Fibroblast of skin of scalp (primary cell): ENCODE measurements at regions not wholly inside any gene's neighbourhood (a gene's known extent, or its start where the extent isn't known, plus 50 kb on each side); places are given as distances from the start of the nearest gene placed in this dataset.

Experiments
- DNase-seq: peaks from one replicate; pipeline ENCODE4 v3.0.0-alpha.2; 2013

DNA sequence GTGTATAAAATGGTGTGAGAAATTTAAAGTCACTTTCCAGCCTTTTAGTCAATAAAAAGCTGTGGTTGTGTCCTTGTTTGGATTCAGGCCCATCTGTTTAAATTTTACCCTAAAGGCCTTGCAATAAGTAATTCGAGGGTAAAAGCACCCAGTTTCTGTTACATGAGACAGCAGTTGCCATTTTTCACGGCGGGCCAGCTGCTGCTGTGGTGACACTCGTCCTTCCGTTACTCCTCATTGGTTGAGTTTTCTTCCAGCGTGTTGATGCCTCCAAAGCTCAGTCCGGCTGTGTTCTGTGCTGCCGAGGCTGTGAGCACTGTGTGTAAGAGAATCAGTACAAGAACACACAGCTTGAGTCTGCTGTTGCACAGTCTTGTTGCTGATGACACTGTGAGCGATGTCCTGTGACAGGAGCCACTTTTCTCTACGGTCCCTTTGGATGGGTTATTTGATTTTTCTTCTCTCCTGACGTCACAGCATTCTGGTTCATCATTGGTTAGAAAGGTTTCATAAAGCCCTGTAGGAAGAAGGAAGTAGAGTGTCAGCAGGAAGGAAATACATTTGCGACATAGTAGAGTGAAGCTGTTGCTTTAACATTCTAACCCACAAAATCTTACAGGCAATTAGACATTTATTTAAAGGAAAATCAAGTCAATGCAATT, 602.5 kb upstream of the ARGLU1 start:
- DNase-seq: no peak

DNA sequence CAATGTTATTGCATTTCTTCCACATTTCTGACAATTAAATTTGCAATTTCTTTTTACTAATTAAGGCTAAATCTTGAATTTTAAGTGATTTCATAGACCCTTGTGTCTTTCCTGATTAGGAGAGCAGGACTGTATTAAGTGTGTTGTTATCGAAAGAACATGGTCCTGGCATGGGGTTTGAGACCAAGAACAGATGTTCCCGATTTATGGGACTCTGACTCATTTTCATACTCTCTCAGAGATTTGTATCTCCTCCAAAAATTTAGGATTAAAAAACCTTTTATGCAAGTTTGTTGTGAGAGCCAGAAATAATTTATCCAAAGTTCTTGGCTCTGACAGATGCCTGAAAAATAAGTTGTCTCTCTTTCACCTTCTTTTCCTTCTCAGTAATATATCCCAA, 589.3 kb upstream of the ARGLU1 start:
- peak; percentile 38 for DNase-seq

DNA sequence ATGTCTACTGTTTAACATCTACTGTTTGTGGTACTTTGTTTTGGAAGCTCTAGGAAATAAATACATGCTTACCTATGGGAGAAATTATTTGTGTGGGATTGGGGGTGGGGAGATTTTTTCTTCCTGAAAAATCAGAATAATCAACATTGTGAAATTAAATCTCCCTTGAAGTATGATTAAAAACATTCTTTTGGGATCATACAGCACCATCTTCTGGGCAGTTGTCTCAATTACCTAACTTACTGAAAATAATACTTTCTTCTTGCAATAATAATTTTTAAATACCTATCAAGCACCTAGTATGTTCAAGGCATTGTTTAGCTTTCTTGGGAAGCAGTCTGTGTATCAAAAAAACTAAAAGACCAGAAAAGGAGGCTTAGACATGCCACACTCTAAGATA, 576.5 kb upstream of the ARGLU1 start:
- DNase-seq: peak; percentile 21

DNA sequence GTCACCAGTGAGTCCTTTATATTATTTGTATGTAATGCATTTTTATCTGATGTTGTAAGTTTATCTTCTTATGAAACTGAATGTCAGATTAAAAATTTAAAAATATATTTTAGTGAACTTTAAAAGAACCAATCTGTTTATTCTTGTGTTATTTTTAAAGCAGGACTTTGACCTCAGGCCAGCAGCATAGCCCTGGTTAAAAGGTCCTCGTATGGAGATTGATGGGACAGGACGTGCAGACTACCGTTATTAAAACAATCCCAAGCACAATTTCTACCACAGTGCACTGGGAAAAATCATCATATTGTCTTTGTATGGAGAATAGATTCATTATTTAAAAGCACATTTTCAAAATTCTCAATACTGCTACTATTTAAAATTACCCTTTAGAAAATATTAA, 573.8 kb upstream of the ARGLU1 start:
- DNase-seq: no peak

DNA sequence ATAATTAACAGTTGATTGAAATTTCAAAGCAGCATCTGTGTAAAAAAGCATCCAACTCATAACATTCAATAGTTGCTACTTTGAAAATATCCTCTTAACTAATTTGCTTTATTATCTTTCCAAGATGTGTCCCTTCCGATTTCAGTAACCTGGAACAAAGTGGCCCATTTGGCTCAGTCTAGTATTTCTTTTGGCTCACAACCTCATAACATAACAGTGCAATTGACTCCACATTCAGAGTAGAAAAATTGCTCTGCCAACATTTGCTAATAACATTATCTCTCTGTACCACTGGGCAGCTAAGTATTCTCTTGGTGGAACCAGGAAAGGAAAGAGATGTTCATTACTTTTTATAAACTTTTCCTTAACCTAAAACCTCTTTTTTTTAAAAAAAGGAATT, 571.1 kb upstream of the ARGLU1 start:
- DNase-seq: no peak

DNA sequence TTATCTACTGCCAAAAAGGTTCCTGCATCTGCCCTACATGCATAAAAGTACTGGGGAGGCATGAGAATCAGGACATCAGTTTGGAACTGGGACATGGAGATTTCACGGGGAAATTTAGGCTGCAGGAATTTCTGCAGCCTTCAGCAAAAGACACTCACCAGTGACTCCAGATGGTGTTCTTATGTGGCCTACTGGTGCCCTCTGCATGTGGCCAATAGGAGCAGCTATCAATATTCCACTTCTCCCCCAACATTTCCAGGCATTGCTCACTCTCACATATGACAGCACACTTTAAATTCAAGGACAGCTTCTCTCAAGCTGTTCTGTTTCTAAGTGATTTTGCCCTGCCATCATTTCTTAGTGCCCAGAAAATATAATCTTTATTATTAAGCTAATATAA, 570.5 kb upstream of the ARGLU1 start:
- peak; percentile 11 for DNase-seq

DNA sequence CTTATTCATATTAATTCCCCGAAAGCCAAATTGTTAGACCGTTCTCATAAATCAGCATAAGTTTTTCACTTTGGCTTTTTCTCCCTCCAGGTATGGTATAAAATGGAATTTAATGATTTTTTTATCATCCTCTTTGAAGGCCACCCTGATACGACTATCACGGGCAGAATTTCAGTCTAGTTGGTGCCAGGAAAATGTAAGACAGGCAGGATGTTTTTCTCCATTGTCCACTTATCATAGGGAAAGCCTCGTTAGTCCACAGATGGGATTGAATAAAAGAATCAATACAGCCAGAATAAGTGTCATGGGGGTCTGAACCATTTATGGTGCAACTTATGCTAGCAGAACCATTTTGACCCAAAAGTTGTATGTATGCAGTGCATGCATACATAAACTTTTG, 566.0 kb upstream of the ARGLU1 start:
- DNase-seq: no peak

DNA sequence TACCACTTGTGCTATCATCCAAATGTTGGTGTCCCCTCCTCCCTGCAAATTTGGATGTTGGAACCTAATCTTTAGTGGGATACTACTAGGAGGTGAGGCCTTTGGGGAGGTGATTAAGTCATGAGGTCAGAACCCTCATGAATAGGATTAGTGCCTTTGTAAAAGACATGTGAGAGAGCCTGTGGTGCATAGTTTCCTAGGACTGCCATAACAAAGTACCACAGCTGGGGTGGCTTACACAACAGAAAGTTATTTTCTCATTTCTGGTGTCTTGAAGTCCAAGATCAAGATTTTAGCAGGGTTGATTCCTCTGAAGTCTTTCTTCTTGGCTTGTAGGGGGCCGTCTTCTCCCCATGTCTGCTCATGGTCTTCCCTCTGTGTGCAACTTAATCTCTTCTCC, 562.6 kb upstream of the ARGLU1 start:
- DNase-seq: no peak

DNA sequence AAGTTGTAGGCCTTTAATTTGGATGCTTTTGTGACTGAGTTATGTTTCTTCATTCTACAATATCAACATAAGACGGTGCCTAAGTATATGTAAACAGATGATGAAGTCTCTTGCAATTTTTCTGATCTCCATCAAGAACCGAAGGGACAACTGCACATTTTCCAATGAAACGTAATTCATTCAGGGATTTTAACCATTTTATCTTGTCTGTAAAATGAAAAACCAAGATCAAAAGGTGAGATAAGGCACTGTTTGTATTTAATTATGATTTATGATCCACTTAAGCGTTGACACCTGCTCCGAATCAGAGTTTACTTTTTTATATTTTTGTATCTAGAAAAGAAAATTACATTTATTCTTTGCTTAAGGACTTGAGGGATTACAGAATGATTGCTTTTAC, 556.8 kb upstream of the ARGLU1 start:
- DNase-seq: no peak

DNA sequence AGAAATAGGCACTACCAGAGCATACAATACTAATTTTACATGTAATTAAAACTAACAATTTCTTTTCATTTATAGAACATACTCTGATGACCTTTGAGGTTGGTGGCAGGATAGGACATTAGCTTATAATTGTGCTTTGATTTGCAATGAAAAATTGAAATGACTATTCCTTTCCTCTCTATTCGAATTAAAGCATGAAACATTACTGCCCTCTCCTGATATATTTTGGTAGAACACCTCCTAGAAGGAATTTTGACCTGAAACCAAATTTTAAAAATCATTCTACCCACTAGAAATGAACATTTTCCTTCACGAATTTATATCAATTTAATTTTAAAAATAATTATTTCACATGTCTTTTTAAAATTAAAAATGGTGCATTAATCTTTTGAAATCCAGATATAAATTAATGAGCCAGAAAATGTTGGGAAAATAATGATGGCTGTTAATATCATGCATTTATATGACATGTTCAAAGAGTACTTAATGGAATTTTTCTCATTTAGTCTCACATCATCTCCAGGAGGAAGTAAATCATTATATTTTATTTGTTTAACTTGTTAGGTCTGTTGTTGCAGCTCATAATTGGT, 556.3 kb upstream of the ARGLU1 start:
- peak; percentile 40 for DNase-seq

DNA sequence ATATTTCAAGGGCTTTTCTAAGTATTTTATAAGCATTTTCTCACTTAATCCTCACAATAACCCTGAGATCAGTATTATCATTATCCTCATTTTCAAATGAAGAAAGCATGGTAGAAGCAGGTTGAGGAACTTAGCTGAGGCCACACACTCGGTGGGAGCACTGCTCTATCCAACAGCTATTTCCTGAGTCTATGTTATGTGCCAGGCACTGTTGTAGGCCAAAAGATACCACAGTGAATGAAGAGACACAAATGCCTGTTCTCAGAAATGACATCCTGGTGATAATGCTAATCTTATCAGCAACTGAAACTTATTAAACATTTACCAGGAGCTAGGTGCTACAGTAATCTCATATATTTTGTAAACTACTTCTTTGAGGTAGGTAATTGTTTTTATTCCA, 553.9 kb upstream of the ARGLU1 start:
- DNase-seq: no peak

DNA sequence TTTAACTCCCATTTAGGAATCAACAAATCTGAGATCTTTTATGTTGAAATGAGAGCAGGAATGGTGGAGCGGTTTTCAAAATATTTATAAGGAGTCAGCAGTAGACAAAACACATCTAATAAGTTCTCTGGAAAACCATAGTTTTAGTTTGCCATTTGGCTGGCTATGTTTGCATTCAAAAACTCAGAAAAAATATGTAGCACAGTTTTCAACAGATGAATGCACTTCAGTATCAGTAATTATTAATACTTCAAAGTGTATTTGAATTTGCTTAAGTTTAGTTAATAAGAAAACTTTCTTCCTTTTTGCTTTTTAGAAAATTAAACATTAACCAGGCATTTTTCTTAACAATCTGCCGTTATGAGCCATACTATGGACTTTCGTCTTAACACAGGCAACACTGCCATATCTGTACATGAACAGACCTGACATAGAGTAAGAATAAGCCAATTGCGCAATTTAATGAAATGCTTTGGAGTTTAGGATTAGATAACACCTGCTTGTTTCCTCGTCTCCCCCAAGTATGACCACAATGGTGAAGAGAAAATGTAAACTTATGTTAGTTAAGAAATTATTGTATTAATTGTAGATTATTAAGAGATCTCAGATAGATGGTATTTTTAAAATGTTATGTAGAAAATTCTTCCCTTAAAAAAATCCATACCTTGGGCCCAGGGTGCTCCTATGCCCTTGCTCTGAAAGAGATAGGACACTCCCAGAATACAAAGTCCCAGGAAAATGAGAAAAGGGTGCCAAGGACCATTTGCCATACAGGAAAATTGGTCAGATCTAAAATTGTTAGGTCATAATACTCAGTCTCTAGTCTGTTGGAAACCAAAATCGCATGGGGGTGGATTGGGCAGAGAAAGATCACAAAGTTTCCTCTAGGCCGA, 552.3 kb upstream of the ARGLU1 start:
- no peak for DNase-seq

DNA sequence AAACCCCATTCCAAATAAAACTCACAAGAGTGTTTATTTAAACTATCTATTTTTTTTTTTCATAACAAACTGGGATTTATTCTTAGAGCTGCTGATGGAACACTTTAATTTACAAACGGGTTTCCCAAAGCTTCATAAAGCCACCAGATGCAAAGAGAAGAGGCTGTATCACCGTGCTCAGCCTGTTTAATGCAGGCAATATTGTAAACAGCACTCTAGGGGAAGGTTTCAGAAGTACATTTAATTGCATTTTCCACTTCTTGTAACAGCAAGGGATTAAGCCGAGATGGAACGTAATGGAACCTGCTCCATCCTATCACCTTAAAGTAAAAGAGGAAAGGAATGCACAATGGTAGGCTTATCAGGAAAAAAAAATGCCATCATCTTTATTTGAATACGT, 550.6 kb upstream of the ARGLU1 start:
- DNase-seq: no peak

DNA sequence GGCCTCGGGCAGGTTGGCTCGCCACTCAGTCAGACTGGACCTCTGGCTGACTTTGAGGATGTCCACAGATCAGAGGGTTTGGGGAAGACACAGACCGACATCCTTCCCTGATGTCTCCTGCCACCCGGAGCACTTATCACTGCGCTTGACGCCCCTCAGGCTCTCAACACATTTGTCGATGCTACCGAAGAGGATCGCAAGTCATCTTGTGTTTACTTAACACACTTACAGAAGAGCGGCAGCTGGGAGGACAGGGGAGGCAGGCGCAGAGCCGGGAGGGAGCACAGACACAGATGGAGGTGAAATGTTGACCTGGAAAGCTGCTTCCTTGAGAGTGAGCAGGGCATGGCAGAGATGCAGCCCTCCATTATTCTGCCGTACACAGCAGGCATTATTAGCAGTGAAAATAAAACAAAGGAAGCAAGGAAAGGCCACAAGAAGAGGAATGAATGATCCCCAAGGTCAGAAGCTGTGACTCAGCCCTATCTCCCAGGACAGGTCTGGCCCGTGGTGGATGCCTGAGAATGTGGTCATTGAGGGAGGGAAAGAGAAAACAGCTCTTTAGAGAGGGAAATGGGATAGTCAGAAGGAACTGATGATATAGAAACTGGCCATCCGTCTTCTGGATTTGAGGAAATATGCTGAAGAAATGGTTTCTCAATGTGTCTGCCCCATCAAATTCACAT, 549.5 kb upstream of the ARGLU1 start:
- peak; percentile 22 for DNase-seq

DNA sequence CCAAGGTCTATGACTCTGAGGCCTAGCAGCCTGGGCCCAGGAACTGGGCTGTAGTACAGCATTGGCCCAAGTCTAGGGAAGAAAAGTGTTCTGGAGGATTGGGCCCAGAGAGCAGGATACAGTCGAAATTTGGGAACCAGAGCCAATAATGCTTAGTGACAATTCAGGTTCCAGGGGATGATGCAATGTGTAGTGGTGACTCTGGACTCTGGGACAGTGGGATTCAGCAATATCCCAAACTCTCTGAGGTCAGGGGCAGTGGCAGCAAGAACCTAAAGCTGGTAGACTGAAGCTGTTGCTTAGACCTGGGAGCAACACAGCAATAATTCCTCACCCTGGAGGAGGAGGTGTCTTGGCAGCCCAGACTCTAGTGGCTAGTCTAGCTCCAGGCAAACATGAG, 545.5 kb upstream of the ARGLU1 start:
- no peak for DNase-seq

DNA sequence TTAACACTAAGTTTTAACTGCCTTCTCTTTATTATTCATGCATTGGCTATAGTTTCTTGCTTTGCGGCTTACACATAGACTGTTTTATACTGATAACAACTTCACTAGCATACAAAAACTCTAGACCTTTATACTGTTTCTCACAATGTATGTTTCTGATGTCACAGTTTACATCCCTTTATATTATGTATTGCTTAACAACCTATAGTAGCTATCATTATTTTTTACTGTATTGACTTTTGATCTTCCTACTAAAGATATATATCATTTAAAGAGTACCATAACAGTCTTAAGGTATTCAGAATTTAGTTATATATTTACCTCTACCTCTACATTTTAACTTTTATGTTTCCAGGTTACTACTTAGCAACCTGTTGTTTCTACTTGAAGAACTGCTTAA, 543.3 kb upstream of the ARGLU1 start:
- DNase-seq: no peak

DNA sequence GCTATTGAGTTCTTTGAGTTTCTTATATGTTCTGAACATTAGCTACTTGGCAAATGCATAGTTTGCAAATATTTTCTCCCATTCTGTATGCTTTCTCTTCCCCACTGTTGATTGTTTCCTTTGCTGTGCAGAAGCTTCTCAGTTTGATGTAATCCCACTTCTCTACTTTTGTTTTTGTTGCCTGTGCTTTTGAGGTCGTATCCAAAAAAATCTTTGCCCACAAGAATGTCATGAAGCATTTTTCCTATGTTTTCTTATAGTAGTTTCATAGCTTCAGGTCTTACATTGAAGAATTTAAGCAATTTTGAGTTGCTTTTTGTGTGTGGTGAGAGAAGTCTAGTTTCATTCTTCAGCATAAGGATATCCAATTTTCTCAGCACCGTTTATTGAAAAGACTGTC, 536.7 kb upstream of the ARGLU1 start:
- DNase-seq: peak; percentile 69

DNA sequence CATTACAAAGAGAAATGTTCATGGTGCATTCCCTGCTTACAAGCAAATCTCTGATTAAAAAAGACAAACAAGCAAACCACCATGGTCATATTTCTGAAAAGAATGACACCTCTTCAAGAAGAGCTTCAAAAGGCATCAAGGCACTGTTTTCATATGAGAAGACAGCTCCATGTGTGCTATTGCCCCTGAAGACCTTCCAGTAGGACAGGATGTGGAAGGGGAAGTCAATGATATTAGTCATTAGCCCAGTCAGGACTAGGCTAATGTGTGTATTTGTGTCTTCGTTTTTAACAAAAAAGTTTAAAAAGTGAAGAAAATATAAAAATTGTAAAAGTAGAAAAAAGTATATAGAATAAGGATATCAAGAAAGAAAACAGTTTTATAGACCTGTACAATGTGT, 534.7 kb upstream of the ARGLU1 start:
- DNase-seq: peak; percentile 5

DNA sequence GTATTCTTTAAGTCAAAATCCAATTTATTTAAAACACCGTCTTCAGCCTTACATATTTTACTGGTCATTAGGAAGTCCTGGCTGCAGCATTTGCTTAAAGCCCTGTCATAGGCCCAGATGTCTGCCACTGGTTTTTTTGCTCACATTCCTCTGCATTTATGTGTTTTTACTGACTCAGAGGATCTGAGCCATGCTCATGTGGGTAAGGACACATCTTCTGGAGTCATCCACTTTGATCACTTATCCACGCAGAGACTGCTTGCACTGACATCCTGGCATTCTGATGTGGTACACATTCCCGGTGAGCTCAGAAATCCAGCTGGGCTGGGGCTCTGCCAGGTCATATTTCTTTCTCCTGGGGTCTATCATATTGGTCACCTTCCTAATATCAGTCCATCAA, 531.7 kb upstream of the ARGLU1 start:
- DNase-seq: peak; percentile 79

DNA sequence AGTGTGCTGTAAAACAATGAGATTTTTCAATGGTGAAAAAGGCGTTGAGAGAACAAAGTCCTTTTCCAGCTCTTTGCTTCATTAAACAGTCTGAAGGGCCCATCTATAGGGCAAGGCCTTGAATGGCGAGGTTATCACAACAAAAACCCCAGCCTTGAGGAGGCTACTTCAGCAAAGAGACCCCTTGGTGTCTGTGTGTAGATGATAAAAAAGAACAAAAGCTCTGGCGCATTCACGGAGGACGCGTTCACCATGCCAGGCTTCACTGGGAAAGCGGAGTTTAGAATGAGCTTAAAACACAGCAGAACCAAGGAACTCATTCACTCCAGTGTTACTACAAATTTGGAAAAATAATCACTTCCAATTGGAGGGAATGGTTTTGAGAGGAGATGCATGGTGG, 530.0 kb upstream of the ARGLU1 start:
- DNase-seq: no peak

DNA sequence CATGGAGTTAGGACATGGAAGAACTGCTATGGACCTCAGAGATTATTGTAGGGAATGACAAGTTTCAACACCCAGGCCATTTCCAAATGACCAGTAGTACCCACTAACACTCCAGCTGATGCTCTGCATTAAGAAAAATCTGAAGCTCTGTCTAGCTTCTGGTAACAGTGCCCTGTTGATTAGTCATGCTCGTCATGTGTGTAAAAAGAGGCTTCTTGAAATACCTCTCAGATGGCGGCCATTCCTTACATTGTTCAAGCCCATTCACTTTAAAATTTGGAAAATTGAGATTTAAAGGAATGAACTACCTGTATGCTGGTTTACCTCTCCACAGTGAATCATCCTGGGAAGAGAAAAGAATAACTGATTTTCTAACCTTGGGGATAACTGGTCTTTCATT, 527.9 kb upstream of the ARGLU1 start:
- DNase-seq: no peak

DNA sequence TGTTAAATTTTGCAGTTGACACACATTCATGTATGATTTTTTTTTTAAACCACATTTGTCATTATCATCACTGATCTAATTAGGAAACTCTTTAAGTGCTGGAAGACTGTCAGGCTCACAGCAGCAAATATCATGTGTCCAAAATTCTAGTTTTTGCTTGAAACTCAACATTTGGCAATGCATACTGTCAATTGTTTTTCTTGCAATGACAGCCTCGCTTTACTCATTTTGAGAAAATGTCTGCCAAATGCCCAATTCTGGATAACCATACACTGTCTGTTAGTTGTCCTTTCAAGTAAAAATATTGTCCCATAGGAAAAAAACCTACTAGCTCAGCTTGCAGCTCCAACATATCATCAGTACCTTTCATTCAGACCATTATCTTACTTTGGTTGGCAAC, 523.9 kb upstream of the ARGLU1 start:
- DNase-seq: no peak

DNA sequence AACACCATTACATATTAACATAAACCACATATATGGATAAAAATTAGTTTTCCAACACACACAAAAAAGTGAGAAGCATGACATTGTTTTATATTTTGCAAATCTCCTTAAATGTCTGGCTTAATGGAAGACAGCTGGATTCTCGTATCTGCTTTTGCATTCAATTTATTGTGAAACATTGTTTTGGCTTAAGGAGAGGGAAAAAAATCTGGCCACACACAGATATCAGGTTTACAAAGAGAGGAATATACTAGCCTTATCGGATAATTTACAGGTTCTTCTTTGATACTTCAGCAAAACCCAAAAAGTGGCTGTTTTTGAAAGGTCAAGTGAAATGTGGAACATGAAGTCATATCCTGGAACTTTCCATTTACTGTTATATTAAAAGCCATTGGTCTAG, 523.5 kb upstream of the ARGLU1 start:
- DNase-seq: no peak
